CD4-positive, alpha-beta T cell treated with Interleukin-12 subunit alpha and Interleukin-12 subunit beta, for 1 hour (primary cell): ENCODE measurements at regions not wholly inside any gene's neighbourhood (a gene's known extent, or its start where the extent isn't known, plus 50 kb on each side); places are given as distances from the start of the nearest gene placed in this dataset.

Experiments
- DNase-seq: peaks from one replicate; pipeline ENCODE4 v3.0.0-alpha.2; 2020

GRCh38 chr3:161555320-161555719, 58.7 kb downstream of the OTOL1 start:
- no peak for DNase-seq

- DNase-seq: no peak
These were observed 59.9 kb downstream of the OTOL1 start for GRCh38 chr3:161556533-161556932.

GRCh38 chr3:161556941-161557340, 60.3 kb downstream of the OTOL1 start:
- DNase-seq: no peak

GRCh38 chr3:161557445-161558150, 61.0 kb downstream of the OTOL1 start:
- no peak for DNase-seq

GRCh38 chr3:161558236-161558635, 61.6 kb downstream of the OTOL1 start:
- no peak for DNase-seq

- DNase-seq: no peak
These were observed 62.8 kb downstream of the OTOL1 start for GRCh38 chr3:161559177-161559998.

- DNase-seq: no peak
These were observed 63.5 kb downstream of the OTOL1 start for GRCh38 chr3:161560008-161560637.

- no peak for DNase-seq
These were observed 71.2 kb downstream of the OTOL1 start for GRCh38 chr3:161567577-161568361.

- DNase-seq: no peak
These were observed 72.1 kb downstream of the OTOL1 start for GRCh38 chr3:161568671-161569070.

- DNase-seq: no peak
These were observed 75.3 kb downstream of the OTOL1 start for GRCh38 chr3:161571951-161572350.

- DNase-seq: no peak
These were observed 76.5 kb downstream of the OTOL1 start for GRCh38 chr3:161573136-161573535.

GRCh38 chr3:161575901-161576300, 79.3 kb downstream of the OTOL1 start:
- no peak for DNase-seq

GRCh38 chr3:161576311-161576710, 79.7 kb downstream of the OTOL1 start:
- DNase-seq: no peak

- no peak for DNase-seq
These were observed 80.3 kb downstream of the OTOL1 start for GRCh38 chr3:161576714-161577510.

GRCh38 chr3:161577662-161578061, 81.1 kb downstream of the OTOL1 start:
- DNase-seq: no peak

- DNase-seq: no peak
These were observed 83.0 kb downstream of the OTOL1 start for GRCh38 chr3:161579395-161580126.

GRCh38 chr3:161585922-161586321, 89.3 kb downstream of the OTOL1 start:
- DNase-seq: no peak

GRCh38 chr3:161586556-161587235, 90.1 kb downstream of the OTOL1 start:
- DNase-seq: no peak

- DNase-seq: no peak
These were observed 102.0 kb downstream of the OTOL1 start for GRCh38 chr3:161598639-161599038.

GRCh38 chr3:161599697-161600096, 103.1 kb downstream of the OTOL1 start:
- DNase-seq: no peak

GRCh38 chr3:161600173-161600572, 103.6 kb downstream of the OTOL1 start:
- DNase-seq: no peak
